ENCODE measurements at regions not wholly inside any gene's neighbourhood (a gene's known extent, or its start where the extent isn't known, plus 50 kb on each side); places are given as distances from the start of the nearest gene placed in this dataset.

- no peak for TF ChIP-seq CTCF (IDR thresholded peaks at IDR 0.05)
- TF ChIP-seq POLR2A (IDR thresholded peaks at IDR 0.05) = no peak
- H3K9me3 ChIP-seq (replicated peaks in 1 of 3) = no peaks in the 10 kb centered on the region
- no peaks in the 10 kb centered on the region for H3K36me3 ChIP-seq (replicated peaks in 1 of 2)
- no peaks in the 10 kb centered on the region for H3K27me3 ChIP-seq
- no peak for DNase-seq
- no peak overlapping the region for H3K27ac ChIP-seq
- 80 to 96% (median 89%) methylated on average over 2 of the region's 2 CpGs for WGBS, 4 donors
- H3K4me3 ChIP-seq = no peak overlapping the region
- intact Hi-C loops (cut with DNase I) = no loop called here
- H3K4me1 ChIP-seq (replicated peaks in 1 of 2) = no peaks in the 10 kb centered on the region
Observed at GRCh38 chr2:146870691-146871090, 974.1 kb upstream of the ACVR2A start.

DNA sequence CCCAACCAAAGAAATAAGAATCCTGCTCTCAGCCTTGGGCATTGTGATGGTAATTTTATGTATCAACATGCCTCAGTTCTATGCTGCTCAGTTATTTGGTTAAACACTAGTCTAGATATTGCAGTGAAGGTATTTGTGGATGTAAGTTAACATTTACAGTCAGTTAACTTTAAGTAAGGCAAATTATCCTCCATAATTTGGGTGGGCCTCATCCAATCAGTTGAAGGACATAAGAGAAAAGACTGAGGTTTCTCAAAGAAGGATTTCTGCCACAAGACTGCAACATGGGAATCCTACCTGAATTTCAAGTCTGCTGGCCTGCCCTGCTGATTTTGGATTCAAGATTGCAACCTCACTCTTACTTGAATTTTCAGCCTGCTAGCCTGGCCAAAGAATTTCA is 975.5 kb upstream of the ACVR2A start:
- no peak overlapping the region for H3K4me3 ChIP-seq
- no peaks in the 10 kb centered on the region for H3K36me3 ChIP-seq (replicated peaks in 1 of 2)
- no peaks in the 10 kb centered on the region for H3K27me3 ChIP-seq
- TF ChIP-seq CTCF (IDR thresholded peaks at IDR 0.05) (no peak), POLR2A (IDR thresholded peaks at IDR 0.05) (no peak)
- no peak for DNase-seq
- H3K9me3 ChIP-seq (replicated peaks in 1 of 3) = no peaks in the 10 kb centered on the region
- intact Hi-C loops (cut with DNase I) = no loop called here
- no peak overlapping the region for H3K27ac ChIP-seq
- H3K4me1 ChIP-seq (replicated peaks in 1 of 2) = no peaks in the 10 kb centered on the region

DNA sequence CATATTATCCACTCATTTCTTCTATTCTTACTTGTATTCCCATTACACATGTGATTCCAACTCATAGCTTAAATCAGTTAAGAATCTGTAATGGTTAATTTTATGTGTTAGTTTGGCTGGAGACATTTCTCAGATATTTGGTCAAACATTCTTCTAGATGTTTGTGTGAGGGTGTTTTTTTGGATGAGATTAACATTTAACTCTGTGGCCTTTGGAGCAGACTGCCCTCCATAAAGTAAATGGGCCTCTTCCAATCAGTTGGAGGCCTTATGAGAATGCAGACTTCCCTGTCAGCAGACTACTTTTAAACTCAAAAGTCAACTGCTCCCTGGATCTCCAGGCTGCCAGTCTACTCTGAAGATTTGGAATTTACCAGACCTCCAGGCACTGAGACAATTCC is 976.8 kb upstream of the ACVR2A start:
- no peaks in the 10 kb centered on the region for H3K4me1 ChIP-seq (replicated peaks in 1 of 2)
- no peak for DNase-seq
- H3K4me3 ChIP-seq = no peak overlapping the region
- H3K9me3 ChIP-seq (replicated peaks in 1 of 3) = peaks cover 0 to 1% (median 0%) of the 10 kb centered on the region in 3 donors
- TF ChIP-seq CTCF (IDR thresholded peaks at IDR 0.05) = no peak
- TF ChIP-seq POLR2A (IDR thresholded peaks at IDR 0.05) = no peak
- H3K27me3 ChIP-seq = no peaks in the 10 kb centered on the region
- no peaks in the 10 kb centered on the region for H3K36me3 ChIP-seq (replicated peaks in 1 of 2)
- intact Hi-C loops (cut with DNase I) = no loop called here
- no peak overlapping the region for H3K27ac ChIP-seq

DNA sequence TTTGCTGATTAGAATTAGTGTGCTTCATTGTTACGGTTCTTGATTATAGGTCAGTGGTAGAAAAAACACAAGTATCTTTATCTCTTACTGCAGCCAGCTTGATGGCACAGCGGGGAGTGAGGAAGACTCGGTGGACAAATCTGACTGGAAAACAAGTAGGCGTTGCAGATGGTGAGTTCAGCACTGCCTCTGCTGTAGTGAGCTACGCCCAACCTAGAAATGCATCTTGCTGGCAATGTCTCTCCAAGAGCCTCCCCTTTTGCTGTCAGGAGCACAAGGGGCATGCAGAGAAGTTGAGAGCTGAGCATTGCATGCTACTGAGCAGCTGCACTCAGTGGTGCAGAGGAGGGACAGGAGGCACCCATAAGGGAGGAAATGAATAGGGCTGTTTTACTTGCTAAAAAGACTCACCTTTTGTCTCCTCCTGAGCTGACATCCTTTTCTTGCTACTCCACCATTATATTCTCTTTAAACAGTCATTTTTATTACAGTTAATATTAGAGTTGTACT is 977.3 kb upstream of the ACVR2A start:
- TF ChIP-seq CTCF (IDR thresholded peaks at IDR 0.05) (no peak), POLR2A (IDR thresholded peaks at IDR 0.05) (no peak)
- H3K4me1 ChIP-seq (replicated peaks in 1 of 2) = no peaks in the 10 kb centered on the region
- peaks cover 0 to 6% (median 0%) of the 10 kb centered on the region in 3 donors for H3K9me3 ChIP-seq (replicated peaks in 1 of 3)
- H3K36me3 ChIP-seq (replicated peaks in 1 of 2) = no peaks in the 10 kb centered on the region
- DNase-seq = no peak
- 81 to 91% (median 85%) methylated on average over 5 of the region's 5 CpGs for WGBS, 4 donors
- no peak overlapping the region for H3K27ac ChIP-seq
- intact Hi-C loops (cut with DNase I) = no loop called here
- H3K4me3 ChIP-seq = no peak overlapping the region
- H3K27me3 ChIP-seq = no peaks in the 10 kb centered on the region
